ENCODE measurements at regions not wholly inside any gene's neighbourhood (a gene's known extent, or its start where the extent isn't known, plus 50 kb on each side); places are given as distances from the start of the nearest gene placed in this dataset.

DNA sequence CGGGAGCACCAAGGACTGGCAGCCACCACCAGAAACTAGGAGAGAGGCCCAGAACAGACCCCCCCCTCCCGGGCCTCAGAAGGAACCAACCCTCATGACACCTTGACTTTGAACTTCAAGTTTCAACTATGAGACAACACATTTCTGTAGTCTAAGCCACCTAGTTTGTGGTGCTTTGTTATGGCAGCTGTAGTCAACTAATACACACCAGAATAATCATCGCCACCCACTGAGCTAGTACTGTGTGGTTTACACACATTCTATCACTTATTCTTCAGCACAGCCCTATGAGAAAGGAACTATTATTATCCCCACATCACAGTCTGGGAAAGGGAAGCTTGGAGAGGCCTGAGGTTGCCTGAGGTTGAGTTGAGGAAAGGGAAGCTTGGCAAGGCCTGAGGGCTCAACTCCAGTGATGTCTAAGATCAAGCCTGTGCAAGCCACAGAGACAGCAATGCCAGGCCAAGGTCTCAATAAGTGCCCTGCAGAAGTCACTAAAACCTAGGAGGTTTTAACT, 126.6 kb downstream of the FHDC1 start:
- TF ChIP-seq, protein P1, sequence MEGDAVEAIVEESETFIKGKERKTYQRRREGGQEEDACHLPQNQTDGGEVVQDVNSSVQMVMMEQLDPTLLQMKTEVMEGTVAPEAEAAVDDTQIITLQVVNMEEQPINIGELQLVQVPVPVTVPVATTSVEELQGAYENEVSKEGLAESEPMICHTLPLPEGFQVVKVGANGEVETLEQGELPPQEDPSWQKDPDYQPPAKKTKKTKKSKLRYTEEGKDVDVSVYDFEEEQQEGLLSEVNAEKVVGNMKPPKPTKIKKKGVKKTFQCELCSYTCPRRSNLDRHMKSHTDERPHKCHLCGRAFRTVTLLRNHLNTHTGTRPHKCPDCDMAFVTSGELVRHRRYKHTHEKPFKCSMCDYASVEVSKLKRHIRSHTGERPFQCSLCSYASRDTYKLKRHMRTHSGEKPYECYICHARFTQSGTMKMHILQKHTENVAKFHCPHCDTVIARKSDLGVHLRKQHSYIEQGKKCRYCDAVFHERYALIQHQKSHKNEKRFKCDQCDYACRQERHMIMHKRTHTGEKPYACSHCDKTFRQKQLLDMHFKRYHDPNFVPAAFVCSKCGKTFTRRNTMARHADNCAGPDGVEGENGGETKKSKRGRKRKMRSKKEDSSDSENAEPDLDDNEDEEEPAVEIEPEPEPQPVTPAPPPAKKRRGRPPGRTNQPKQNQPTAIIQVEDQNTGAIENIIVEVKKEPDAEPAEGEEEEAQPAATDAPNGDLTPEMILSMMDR (IDR thresholded peaks at IDR 0.05) = no peak
- no peak for TF ChIP-seq POLR2A (IDR thresholded peaks at IDR 0.05)

Measured in tibial nerve (tissue), 3 donors.